ENCODE measurements at regions not wholly inside any gene's neighbourhood (a gene's known extent, or its start where the extent isn't known, plus 50 kb on each side); places are given as distances from the start of the nearest gene placed in this dataset.

DNA sequence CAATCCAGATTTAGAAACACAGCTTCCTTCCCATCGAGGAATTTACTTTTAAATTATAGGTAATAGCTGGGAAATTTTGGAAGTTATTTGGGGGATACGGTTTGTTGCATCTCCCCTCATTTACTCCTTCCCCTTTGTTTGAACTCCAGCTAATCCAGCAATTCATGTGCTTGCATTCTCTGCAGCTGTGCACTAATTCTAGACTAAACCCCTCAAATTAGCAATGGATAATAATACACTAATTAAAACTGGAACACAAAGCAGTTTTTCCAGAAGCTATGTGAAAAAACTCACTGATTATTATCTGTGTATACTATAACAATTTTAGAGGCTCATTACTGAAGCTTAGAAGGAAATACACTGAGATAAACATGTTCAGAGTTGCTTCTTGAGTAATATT lies 751.2 kb upstream of the ZNF608 start:
- BruUV-seq (replicated peaks): no TSS peak
- Histone ChIP-seq H3K27me3 (ENCODE audit: control insufficient read depth in 1 of 2, insufficient read depth in 2 of 2, low read length in 2 of 2) (no peaks in the 10 kb centered on the region), H3K4me1 (ENCODE audit: insufficient read depth, low read length) (no peaks in the 10 kb centered on the region), H3K9me3 (ENCODE audit: low read length) (peaks cover 15% of the 10 kb centered on the region), H3K4me2 (ENCODE audit: low read depth, low read length) (no peak overlapping the region), H3K36me3 (replicated peaks in 1 of 2; ENCODE audit: control insufficient read depth in 1 of 2, insufficient read depth in 2 of 2, low read length in 2 of 2) (no peaks in the 10 kb centered on the region), H3K79me2 (ENCODE audit: insufficient read depth, low read length) (no peaks in the 10 kb centered on the region), H3K27ac (ENCODE audit: extremely low read length, insufficient read depth, low read length) (no peak overlapping the region), H3K9ac (ENCODE audit: insufficient read depth, low read depth, low read length) (no peak overlapping the region), H3K4me3 (replicated peaks in 1 of 3; ENCODE audit: insufficient read depth in 1 of 3, low read depth in 2 of 3, low read length in 3 of 3) (no peak overlapping the region), H4K20me1 (ENCODE audit: insufficient read depth, low read length) (no peaks in the 10 kb centered on the region), H2AFZ (ENCODE audit: low read length) (no peak overlapping the region)
- DNase-seq (ENCODE audit: low spot score) (no peak), ATAC-seq (no peak), FAIRE-seq (no peak)
- in situ Hi-C loops (cut with HindIII; ENCODE audit: extremely low pct_ligation_motif_present, low pct_unique_long_range_greater_than_20kb) (no loop called here), intact Hi-C loops (cut with micrococcal nuclease; ENCODE audit: unreplicated experiment) (no loop called here)
- ChIA-PET CTCF (ENCODE audit: low intra/inter-chr PET ratio, low total read pairs) (no interaction called here), POLR2A (no interaction called here)
- WGBS (ENCODE audit: low lambda C conversion rate): 0% methylated on average over 2 of the region's 2 CpGs
- TF ChIP-seq NFKB2 (CRISPR knock-in tag; IDR thresholded peaks at IDR 0.05; ENCODE audit: borderline replicate concordance) (no peak), ZBTB38 (CRISPR knock-in tag; IDR thresholded peaks at IDR 0.05) (no peak), ZNF839 (CRISPR knock-in tag; IDR thresholded peaks at IDR 0.05; ENCODE audit: borderline replicate concordance) (no peak), NR2F1 (CRISPR knock-in tag; IDR thresholded peaks at IDR 0.05) (no peak), ZNF713 (CRISPR knock-in tag; IDR thresholded peaks at IDR 0.05) (no peak), HMGA1 (CRISPR knock-in tag; conservative IDR thresholded peaks at IDR 0.05) (no peak), REL (CRISPR knock-in tag; conservative IDR thresholded peaks at IDR 0.05) (no peak), CCDC6 (CRISPR knock-in tag; IDR thresholded peaks at IDR 0.05) (no peak), HMG20B (CRISPR knock-in tag; conservative IDR thresholded peaks at IDR 0.05) (no peak), SUZ12 (IDR thresholded peaks at IDR 0.05; ENCODE audit: low read depth, low read length) (no peak), ZFP36 (IDR thresholded peaks at IDR 0.05; ENCODE audit: borderline replicate concordance, low read depth, low read length, partially characterized antibody) (no peak), ZNF207 (IDR thresholded peaks at IDR 0.05; ENCODE audit: borderline replicate concordance) (no peak)
- TF ChIP-seq, protein P1, sequence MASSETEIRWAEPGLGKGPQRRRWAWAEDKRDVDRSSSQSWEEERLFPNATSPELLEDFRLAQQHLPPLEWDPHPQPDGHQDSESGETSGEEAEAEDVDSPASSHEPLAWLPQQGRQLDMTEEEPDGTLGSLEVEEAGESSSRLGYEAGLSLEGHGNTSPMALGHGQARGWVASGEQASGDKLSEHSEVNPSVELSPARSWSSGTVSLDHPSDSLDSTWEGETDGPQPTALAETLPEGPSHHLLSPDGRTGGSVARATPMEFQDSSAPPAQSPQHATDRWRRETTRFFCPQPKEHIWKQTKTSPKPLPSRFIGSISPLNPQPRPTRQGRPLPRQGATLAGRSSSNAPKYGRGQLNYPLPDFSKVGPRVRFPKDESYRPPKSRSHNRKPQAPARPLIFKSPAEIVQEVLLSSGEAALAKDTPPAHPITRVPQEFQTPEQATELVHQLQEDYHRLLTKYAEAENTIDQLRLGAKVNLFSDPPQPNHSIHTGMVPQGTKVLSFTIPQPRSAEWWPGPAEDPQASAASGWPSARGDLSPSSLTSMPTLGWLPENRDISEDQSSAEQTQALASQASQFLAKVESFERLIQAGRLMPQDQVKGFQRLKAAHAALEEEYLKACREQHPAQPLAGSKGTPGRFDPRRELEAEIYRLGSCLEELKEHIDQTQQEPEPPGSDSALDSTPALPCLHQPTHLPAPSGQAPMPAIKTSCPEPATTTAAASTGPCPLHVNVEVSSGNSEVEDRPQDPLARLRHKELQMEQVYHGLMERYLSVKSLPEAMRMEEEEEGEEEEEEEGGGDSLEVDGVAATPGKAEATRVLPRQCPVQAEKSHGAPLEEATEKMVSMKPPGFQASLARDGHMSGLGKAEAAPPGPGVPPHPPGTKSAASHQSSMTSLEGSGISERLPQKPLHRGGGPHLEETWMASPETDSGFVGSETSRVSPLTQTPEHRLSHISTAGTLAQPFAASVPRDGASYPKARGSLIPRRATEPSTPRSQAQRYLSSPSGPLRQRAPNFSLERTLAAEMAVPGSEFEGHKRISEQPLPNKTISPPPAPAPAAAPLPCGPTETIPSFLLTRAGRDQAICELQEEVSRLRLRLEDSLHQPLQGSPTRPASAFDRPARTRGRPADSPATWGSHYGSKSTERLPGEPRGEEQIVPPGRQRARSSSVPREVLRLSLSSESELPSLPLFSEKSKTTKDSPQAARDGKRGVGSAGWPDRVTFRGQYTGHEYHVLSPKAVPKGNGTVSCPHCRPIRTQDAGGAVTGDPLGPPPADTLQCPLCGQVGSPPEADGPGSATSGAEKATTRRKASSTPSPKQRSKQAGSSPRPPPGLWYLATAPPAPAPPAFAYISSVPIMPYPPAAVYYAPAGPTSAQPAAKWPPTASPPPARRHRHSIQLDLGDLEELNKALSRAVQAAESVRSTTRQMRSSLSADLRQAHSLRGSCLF (CRISPR knock-in tag; IDR thresholded peaks at IDR 0.05; ENCODE audit: borderline replicate concordance): no peak
- TF ChIP-seq, protein P2, sequence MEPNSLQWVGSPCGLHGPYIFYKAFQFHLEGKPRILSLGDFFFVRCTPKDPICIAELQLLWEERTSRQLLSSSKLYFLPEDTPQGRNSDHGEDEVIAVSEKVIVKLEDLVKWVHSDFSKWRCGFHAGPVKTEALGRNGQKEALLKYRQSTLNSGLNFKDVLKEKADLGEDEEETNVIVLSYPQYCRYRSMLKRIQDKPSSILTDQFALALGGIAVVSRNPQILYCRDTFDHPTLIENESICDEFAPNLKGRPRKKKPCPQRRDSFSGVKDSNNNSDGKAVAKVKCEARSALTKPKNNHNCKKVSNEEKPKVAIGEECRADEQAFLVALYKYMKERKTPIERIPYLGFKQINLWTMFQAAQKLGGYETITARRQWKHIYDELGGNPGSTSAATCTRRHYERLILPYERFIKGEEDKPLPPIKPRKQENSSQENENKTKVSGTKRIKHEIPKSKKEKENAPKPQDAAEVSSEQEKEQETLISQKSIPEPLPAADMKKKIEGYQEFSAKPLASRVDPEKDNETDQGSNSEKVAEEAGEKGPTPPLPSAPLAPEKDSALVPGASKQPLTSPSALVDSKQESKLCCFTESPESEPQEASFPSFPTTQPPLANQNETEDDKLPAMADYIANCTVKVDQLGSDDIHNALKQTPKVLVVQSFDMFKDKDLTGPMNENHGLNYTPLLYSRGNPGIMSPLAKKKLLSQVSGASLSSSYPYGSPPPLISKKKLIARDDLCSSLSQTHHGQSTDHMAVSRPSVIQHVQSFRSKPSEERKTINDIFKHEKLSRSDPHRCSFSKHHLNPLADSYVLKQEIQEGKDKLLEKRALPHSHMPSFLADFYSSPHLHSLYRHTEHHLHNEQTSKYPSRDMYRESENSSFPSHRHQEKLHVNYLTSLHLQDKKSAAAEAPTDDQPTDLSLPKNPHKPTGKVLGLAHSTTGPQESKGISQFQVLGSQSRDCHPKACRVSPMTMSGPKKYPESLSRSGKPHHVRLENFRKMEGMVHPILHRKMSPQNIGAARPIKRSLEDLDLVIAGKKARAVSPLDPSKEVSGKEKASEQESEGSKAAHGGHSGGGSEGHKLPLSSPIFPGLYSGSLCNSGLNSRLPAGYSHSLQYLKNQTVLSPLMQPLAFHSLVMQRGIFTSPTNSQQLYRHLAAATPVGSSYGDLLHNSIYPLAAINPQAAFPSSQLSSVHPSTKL (CRISPR knock-in tag; IDR thresholded peaks at IDR 0.05): no peak
- TF ChIP-seq, protein P3, sequence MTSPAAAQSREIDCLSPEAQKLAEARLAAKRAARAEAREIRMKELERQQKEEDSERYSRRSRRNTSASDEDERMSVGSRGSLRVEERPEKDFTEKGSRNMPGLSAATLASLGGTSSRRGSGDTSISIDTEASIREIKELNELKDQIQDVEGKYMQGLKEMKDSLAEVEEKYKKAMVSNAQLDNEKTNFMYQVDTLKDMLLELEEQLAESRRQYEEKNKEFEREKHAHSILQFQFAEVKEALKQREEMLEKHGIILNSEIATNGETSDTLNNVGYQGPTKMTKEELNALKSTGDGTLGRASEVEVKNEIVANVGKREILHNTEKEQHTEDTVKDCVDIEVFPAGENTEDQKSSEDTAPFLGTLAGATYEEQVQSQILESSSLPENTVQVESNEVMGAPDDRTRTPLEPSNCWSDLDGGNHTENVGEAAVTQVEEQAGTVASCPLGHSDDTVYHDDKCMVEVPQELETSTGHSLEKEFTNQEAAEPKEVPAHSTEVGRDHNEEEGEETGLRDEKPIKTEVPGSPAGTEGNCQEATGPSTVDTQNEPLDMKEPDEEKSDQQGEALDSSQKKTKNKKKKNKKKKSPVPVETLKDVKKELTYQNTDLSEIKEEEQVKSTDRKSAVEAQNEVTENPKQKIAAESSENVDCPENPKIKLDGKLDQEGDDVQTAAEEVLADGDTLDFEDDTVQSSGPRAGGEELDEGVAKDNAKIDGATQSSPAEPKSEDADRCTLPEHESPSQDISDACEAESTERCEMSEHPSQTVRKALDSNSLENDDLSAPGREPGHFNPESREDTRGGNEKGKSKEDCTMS (CRISPR knock-in tag; conservative IDR thresholded peaks at IDR 0.05): no peak

Measured in HepG2 (cell line).